ENCODE measurements at regions not wholly inside any gene's neighbourhood (a gene's known extent, or its start where the extent isn't known, plus 50 kb on each side); places are given as distances from the start of the nearest gene placed in this dataset.

DNA sequence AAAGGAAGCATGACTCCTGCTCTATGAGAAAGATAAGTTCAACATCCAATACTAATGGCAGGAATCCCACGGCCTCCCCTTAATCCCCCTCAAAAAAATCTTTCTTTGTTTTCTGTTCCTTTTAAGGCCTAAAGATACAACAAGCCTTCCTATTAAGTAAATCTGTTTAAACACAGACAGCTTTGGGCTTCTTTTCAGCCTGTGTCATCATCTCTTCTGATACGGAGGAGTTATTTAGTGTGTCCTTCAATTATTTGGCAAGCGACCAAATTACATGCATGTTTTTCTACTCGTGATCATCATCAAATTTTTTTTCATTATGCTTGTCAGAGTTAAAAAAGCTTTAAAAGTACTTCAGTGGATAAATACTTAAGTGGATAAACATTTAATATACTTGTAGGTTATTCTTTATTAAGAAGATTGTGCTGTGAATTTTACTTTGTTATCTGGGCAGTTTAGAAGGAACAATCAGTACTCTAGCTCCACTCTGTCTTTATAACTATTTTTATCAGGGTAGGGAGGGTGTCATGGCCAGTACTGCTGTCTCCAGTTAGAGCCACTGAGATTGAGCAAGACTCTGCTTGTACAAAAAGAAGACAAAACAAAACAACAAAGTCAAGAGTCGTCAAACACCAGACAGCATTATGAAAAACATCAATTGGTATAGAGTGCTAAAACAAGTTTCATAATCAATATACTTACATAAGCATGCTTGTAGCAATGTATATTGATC is 210.7 kb downstream of the PRR32 start:
- Histone ChIP-seq H3K36me3 (ENCODE audit: insufficient read depth in 1 of 2, low read depth in 1 of 2) (no peaks in the 10 kb centered on the region), H3K9me3 (no peaks in the 10 kb centered on the region), H3K27me3 (ENCODE audit: insufficient read depth in 3 of 3, low read length in 2 of 3) (no peaks in the 10 kb centered on the region), H3K27ac (no peak overlapping the region), H3K4me3 (no peak overlapping the region), H3K4me1 (no peaks in the 10 kb centered on the region)
- WGBS, 3 donors: 26 to 35% (median 33%) methylated on average over 5 of the region's 5 CpGs
- ATAC-seq: no peak
- no peak for DNase-seq
- TF ChIP-seq, protein P1, sequence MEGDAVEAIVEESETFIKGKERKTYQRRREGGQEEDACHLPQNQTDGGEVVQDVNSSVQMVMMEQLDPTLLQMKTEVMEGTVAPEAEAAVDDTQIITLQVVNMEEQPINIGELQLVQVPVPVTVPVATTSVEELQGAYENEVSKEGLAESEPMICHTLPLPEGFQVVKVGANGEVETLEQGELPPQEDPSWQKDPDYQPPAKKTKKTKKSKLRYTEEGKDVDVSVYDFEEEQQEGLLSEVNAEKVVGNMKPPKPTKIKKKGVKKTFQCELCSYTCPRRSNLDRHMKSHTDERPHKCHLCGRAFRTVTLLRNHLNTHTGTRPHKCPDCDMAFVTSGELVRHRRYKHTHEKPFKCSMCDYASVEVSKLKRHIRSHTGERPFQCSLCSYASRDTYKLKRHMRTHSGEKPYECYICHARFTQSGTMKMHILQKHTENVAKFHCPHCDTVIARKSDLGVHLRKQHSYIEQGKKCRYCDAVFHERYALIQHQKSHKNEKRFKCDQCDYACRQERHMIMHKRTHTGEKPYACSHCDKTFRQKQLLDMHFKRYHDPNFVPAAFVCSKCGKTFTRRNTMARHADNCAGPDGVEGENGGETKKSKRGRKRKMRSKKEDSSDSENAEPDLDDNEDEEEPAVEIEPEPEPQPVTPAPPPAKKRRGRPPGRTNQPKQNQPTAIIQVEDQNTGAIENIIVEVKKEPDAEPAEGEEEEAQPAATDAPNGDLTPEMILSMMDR (IDR thresholded peaks at IDR 0.05): no peak
- intact Hi-C loops (cut with DNase I): no loop called here

DNA sequence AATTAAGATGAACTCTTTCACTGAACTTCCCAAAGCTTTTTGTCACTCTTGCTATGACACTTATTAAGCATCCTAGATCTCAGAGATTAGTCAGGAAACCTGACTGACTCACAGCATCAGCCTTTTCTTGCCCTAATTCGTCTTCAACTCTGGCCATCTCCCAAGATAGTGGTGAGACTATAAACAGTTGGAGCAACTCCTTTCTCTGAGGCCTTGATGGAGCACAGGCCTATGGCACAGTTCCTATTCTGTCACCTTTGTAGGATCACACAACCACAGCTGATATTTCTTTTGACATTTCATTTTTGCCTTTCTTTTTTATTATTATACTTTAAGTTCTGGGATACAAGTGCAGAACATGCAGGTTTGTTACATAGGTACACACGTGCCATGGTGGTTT is 217.6 kb downstream of the PRR32 start:
- Histone ChIP-seq H3K27me3 (ENCODE audit: insufficient read depth in 3 of 3, low read length in 2 of 3) (no peaks in the 10 kb centered on the region), H3K36me3 (ENCODE audit: insufficient read depth in 1 of 2, low read depth in 1 of 2) (no peaks in the 10 kb centered on the region), H3K9me3 (no peaks in the 10 kb centered on the region), H3K4me1 (no peaks in the 10 kb centered on the region), H3K27ac (no peak overlapping the region), H3K4me3 (no peak overlapping the region)
- no peak for ATAC-seq
- intact Hi-C loops (cut with DNase I): no loop called here
- 31 to 66% (median 55%) methylated on average over 2 of the region's 2 CpGs for WGBS, 3 donors
- DNase-seq: no peak
- TF ChIP-seq, protein P1 (IDR thresholded peaks at IDR 0.05): no peak

DNA sequence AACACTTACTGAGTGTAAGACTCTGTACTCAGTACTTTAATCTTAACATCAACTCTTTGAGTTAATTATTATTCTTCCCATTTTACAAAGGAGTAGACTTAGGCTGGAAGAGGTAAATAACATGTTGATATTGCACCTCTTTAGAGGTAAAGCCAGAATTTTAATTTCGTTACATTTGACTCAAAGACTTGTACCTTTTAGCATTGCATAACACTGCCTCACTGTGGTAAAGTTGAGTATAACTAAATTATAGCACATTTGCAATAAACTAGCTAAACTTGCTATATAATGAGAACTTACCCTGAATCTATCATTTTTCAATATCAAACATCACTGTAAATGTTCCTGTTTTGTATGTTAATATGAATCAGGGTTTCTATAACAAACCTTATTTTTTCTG is 218.5 kb downstream of the PRR32 start:
- ATAC-seq (no peak), DNase-seq (no peak)
- H3K4me3 ChIP-seq: no peak overlapping the region
- no peaks in the 10 kb centered on the region for H3K27me3 ChIP-seq (ENCODE audit: insufficient read depth in 3 of 3, low read length in 2 of 3)
- 30 to 64% (median 57%) methylated on average over 1 of the region's 1 CpG for WGBS, 3 donors
- no peaks in the 10 kb centered on the region for H3K36me3 ChIP-seq (ENCODE audit: insufficient read depth in 1 of 2, low read depth in 1 of 2)
- H3K9me3 ChIP-seq: no peaks in the 10 kb centered on the region
- no peak overlapping the region for H3K27ac ChIP-seq
- no peaks in the 10 kb centered on the region for H3K4me1 ChIP-seq
- intact Hi-C loops (cut with DNase I): no loop called here
- TF ChIP-seq, protein P1 (IDR thresholded peaks at IDR 0.05): no peak

DNA sequence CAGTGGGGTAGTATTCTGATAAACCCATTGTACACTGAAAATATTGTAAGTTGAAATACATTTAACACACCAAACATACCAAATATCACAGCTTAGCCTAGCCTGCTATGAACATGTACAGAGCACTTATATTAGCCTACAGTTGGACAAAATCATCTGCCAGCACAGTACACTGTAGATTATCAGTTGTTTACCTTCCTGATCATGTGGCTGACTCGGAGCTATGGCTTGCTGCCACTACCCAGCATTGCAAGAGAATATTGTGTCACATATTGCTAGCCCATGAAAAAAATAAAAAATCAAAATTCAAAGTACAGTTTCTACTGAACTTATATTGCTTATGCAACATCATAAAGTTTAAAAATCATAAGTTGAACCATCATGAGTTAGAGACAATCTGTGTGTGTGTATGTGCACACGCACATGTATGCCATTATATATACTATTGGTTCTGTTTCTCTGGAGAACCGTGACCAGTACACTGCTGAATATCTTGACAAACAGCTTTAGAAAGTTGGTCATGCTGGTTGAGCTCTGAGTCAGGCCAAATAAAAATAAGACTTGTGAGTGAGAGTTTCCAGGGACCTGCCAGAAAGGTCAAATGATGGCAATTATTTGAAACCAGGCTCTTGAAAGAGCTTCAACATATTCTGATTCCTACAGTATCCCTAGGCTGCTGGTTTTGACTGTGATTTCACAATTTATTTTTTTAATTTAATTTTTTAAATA is 238.5 kb downstream of the PRR32 start:
- TF ChIP-seq, protein P1 (IDR thresholded peaks at IDR 0.05): no peak
- Histone ChIP-seq H3K9me3 (no peaks in the 10 kb centered on the region), H3K4me1 (no peaks in the 10 kb centered on the region), H3K27ac (no peak overlapping the region), H3K4me3 (no peak overlapping the region), H3K27me3 (ENCODE audit: insufficient read depth in 3 of 3, low read length in 2 of 3) (no peaks in the 10 kb centered on the region), H3K36me3 (ENCODE audit: insufficient read depth in 1 of 2, low read depth in 1 of 2) (no peaks in the 10 kb centered on the region)
- intact Hi-C loops (cut with DNase I): no loop called here
- DNase-seq (no peak), ATAC-seq (no peak)
- 61 to 65% (median 62%) methylated on average over 3 of the region's 3 CpGs for WGBS, 3 donors

All from psoas muscle (tissue), 7 donors.